Colonic mucosa (tissue), 4 donors: ENCODE measurements at regions not wholly inside any gene's neighbourhood (a gene's known extent, or its start where the extent isn't known, plus 50 kb on each side); places are given as distances from the start of the nearest gene placed in this dataset.

Experiments
- DNase-seq: peaks from one replicate; pipeline ENCODE4 v3.0.0-alpha.2; 2020
- H3K27ac ChIP-seq: fragments of 200-600 bp; one replicate; pipeline ENCODE4 v1.8.0; 2021
- H3K27me3 ChIP-seq: fragments of 200-600 bp; one replicate; pipeline ENCODE4 v1.8.0; 2021
- H3K36me3 ChIP-seq: fragments of 200-600 bp; one replicate; pipeline ENCODE4 v1.8.0; 2021
- H3K4me1 ChIP-seq: fragments of 200-600 bp; one replicate; pipeline ENCODE4 v1.8.0; 2021; ENCODE audit warnings: mild to moderate bottlenecking
- H3K4me3 ChIP-seq: fragments of 200-600 bp; one replicate; pipeline ENCODE4 v1.8.0; 2021
- H3K9ac ChIP-seq, 2 donors: one replicate each; pipeline ENCODE4 v1.7.0; 2013; ENCODE audit warnings: control low read depth in 2 of 2, low read depth in 2 of 2, low read length in 2 of 2
- H3K9me3 ChIP-seq: fragments of 200-600 bp; one replicate; pipeline ENCODE4 v1.8.0; 2021
- intact Hi-C: fragments of 100-400 bp; cut with DNase I; formaldehyde crosslinking; loops from one replicate; pipeline ENCODE4 v1.14.1; 2022
- TF ChIP-seq, protein P1 (sequence below): fragments of 200-600 bp; IDR thresholded peaks from one replicate; pipeline ENCODE4 v1.8.0; 2022; ENCODE audit warnings: antibody characterized with exemption, mild to moderate bottlenecking
- donor health status: healthy.
- donor health status: DM: no; HTN: no; CAD: no.
- donor health status: DM: no; HTN: no; CAD: no.

DNA sequence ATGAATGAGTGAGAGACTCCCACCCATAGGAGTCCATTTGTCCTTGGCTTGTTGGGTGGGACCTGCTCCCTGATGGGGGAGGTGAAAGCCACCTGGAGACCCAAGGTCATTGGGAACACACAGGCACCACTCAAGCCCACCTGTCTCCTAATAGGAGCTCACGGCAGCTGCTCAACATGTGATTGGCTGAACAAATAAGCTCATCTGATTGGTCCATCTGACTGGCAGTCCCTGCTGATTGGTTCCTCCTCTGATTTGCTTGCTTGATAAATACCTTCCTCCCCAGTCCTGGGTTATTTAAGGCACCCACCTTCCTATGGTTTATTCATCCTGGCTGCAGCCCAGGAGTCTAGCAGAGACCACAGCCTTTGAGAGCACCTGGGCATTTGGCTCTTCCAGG lies 502.9 kb downstream of the PTPRU start:
- Histone ChIP-seq H3K4me1 (no peaks in the 10 kb centered on the region), H3K27ac (no peak overlapping the region), H3K27me3 (no peaks in the 10 kb centered on the region), H3K9me3 (no peaks in the 10 kb centered on the region), H3K9ac (no peak overlapping the region), H3K36me3 (no peaks in the 10 kb centered on the region), H3K4me3 (no peak overlapping the region)
- TF ChIP-seq, protein P1, sequence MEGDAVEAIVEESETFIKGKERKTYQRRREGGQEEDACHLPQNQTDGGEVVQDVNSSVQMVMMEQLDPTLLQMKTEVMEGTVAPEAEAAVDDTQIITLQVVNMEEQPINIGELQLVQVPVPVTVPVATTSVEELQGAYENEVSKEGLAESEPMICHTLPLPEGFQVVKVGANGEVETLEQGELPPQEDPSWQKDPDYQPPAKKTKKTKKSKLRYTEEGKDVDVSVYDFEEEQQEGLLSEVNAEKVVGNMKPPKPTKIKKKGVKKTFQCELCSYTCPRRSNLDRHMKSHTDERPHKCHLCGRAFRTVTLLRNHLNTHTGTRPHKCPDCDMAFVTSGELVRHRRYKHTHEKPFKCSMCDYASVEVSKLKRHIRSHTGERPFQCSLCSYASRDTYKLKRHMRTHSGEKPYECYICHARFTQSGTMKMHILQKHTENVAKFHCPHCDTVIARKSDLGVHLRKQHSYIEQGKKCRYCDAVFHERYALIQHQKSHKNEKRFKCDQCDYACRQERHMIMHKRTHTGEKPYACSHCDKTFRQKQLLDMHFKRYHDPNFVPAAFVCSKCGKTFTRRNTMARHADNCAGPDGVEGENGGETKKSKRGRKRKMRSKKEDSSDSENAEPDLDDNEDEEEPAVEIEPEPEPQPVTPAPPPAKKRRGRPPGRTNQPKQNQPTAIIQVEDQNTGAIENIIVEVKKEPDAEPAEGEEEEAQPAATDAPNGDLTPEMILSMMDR, result no peak
- DNase-seq, result no peak
- intact Hi-C loops, result no loop called here

DNA sequence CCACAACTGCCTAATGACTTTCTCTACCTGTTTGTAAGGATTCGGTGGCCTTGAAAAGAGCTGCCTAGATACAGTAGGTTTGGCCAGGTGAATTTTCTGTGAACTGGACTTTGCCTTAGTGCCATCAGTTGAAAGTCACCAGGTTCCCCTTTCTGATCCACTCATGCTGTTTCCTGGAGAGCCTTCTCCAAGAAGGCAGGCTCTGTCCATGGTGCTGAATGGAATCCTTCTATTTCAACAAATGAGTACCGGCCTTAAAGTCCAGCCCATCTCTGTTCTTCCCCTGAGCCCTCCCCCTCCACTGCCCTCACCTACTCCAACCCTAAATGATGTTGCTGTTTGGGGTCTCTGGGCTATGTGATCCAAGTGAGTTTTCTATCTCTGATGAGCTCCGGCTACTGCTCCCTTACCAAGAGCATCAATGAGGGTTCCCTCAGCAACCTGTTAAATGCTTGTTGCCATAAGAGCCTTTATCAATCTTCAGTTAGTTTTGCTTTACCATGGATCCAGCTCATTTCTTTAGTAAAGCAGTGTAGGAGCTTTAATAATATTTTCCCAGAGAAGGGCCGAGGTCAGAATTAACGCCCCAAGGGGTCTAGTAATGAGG lies 500.4 kb downstream of the PTPRU start:
- no peaks in the 10 kb centered on the region for H3K9me3 ChIP-seq
- TF ChIP-seq, protein P1, result no peak
- no peaks in the 10 kb centered on the region for H3K36me3 ChIP-seq
- H3K27ac ChIP-seq, result no peak overlapping the region
- DNase-seq, result peak; percentile 42
- intact Hi-C loops, result no loop called here
- no peak overlapping the region for H3K4me3 ChIP-seq
- no peak overlapping the region for H3K9ac ChIP-seq
- H3K27me3 ChIP-seq, result no peaks in the 10 kb centered on the region
- H3K4me1 ChIP-seq, result no peaks in the 10 kb centered on the region

DNA sequence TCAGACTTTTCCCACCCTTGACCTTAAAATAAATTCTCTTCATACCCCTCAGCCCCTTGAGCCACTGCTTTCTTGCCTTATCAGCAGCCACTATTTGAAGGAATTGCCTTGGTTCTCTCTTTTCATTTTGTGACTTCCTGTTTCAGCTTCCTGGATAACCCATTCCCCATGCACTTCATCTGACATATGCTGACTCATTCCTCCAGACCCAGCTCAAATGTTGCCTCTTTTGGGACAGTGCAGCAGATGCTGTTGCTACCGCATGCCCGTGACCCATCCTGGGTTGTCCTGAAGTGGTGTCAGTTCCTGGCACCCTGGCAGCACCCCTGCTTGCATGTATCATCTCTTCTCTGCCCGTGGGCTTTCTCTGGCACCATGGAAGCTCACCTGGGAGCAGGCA lies 496.1 kb downstream of the PTPRU start:
- no peak overlapping the region for H3K4me3 ChIP-seq
- H3K9ac ChIP-seq, result no peak overlapping the region
- intact Hi-C loops, result no loop called here
- DNase-seq, result no peak
- H3K36me3 ChIP-seq, result no peaks in the 10 kb centered on the region
- TF ChIP-seq, protein P1, result no peak
- no peaks in the 10 kb centered on the region for H3K9me3 ChIP-seq
- H3K27me3 ChIP-seq, result no peaks in the 10 kb centered on the region
- no peaks in the 10 kb centered on the region for H3K4me1 ChIP-seq
- no peak overlapping the region for H3K27ac ChIP-seq

DNA sequence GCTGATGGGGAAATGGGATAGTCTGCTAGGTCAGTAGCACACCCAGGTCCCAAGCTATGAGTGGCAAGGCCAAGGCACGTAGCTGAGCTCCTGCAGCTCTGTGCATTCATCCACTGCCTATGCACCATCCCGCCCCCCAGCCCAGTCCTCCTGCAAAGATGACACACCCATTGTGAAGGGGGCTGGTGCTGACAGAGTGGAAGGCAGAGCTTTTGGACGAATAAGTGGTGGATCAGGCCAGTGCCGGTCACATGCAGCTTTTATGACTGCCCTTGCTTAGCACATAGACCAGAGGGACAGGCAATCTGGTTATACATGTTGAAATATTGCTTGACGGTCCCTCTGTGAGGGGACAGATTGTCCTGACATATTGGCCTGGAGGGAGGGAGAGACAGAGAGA lies 494.3 kb downstream of the PTPRU start:
- intact Hi-C loops, result no loop called here
- Histone ChIP-seq H3K4me3 (no peak overlapping the region), H3K4me1 (no peaks in the 10 kb centered on the region), H3K27ac (no peak overlapping the region), H3K36me3 (no peaks in the 10 kb centered on the region), H3K9ac (no peak overlapping the region), H3K27me3 (no peaks in the 10 kb centered on the region), H3K9me3 (no peaks in the 10 kb centered on the region)
- no peak for DNase-seq
- TF ChIP-seq, protein P1, result no peak

DNA sequence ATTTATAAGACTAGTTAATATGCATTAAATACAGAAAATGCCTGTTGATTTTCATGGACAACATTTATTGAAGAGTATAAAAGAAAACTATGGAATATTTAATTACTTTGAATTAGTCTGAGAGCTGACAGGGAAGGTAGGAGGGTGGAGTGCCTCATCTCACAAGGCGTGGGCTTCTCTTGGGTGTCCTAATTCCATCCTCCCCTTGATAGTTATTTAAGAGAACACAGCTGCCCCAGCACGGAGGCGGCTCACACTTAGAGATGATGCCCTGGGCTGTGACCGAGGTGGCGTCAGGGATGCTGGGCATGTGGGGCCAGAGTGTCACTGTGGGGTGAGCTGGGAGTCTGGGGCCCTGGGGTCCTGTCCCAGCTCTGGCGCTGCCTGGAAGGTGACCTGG lies 493.0 kb downstream of the PTPRU start:
- Histone ChIP-seq H3K9ac (no peak overlapping the region), H3K36me3 (no peaks in the 10 kb centered on the region), H3K27ac (no peak overlapping the region), H3K4me3 (no peak overlapping the region), H3K27me3 (no peaks in the 10 kb centered on the region), H3K4me1 (no peaks in the 10 kb centered on the region), H3K9me3 (no peaks in the 10 kb centered on the region)
- TF ChIP-seq, protein P1, result no peak
- no peak for DNase-seq
- intact Hi-C loops, result no loop called here
